Keratinocyte (primary cell): ENCODE measurements at regions not wholly inside any gene's neighbourhood (a gene's known extent, or its start where the extent isn't known, plus 50 kb on each side); places are given as distances from the start of the nearest gene placed in this dataset.

Experiments used
- DNase-seq: peaks from one replicate; pipeline ENCODE4 v3.0.0-alpha.2; 2011; ENCODE audit warnings: low read depth, missing footprints, low spot score
- FAIRE-seq: peaks from 2 replicates; lab custom pipeline; 2011; peaks lifted over from hg19 to GRCh38; lab: Jason Lieb, UNC
- H2AFZ ChIP-seq: 2 replicates; pipeline ENCODE4 v1.6.0; 2012; ENCODE audit warnings: low read length, control low read depth, inconsistent platforms; ENCODE audit not compliant: control insufficient read depth
- H3K27ac ChIP-seq: 2 replicates; pipeline ENCODE4 v1.5.1; 2011; ENCODE audit warnings: low read length; ENCODE audit not compliant: control insufficient read depth, insufficient read depth
- H3K27me3 ChIP-seq: 3 replicates; pipeline ENCODE4 v1.6.0; 2011; ENCODE audit warnings: low read length; ENCODE audit not compliant: control insufficient read depth, insufficient read depth; ENCODE audit errors: extremely low read depth
- H3K36me3 ChIP-seq, 2 experiments: 2 replicates in 1 of 2; 3 replicates in 1 of 2; pipeline ENCODE4 v1.5.1; 2011; ENCODE audit warnings: low read length in 2 of 2, mild to moderate bottlenecking in 1 of 2; ENCODE audit not compliant: control insufficient read depth in 2 of 2, insufficient read depth in 2 of 2; ENCODE audit errors: extremely low read depth in 1 of 2
- H3K4me1 ChIP-seq: 3 replicates; pipeline ENCODE4 v1.5.1; 2011; ENCODE audit warnings: low read length; ENCODE audit not compliant: control insufficient read depth, insufficient read depth; ENCODE audit errors: extremely low read depth
- H3K4me2 ChIP-seq: 3 replicates; pipeline ENCODE4 v1.6.0; 2011; ENCODE audit warnings: low read depth, low read length; ENCODE audit not compliant: control insufficient read depth, insufficient read depth; ENCODE audit errors: extremely low read depth
- H3K4me3 ChIP-seq, 3 experiments: fragments of 200-600 bp in 1 of 3; sonication (generic) in 1 of 3; 2 replicates in 2 of 3; 3 replicates in 1 of 3; pipeline ENCODE4 v1.5.1; 2011 to 2016; ENCODE audit warnings: low read length in 3 of 3, mild to moderate bottlenecking in 3 of 3, control low read depth in 2 of 3, inconsistent platforms in 1 of 3, low read depth in 1 of 3, mixed read lengths in 1 of 3, mixed run types in 1 of 3, moderate library complexity in 1 of 3; ENCODE audit not compliant: control insufficient read depth in 2 of 3, insufficient read depth in 2 of 3; ENCODE audit errors: extremely low read depth in 1 of 3
- H3K79me2 ChIP-seq: 2 replicates; pipeline ENCODE4 v1.6.0; 2012; ENCODE audit warnings: low read length; ENCODE audit not compliant: control insufficient read depth, insufficient read depth
- H3K9ac ChIP-seq: 3 replicates; pipeline ENCODE4 v1.6.0; 2011; ENCODE audit warnings: low read length; ENCODE audit not compliant: control insufficient read depth, insufficient read depth; ENCODE audit errors: extremely low read depth
- H3K9me1 ChIP-seq: 3 replicates; pipeline ENCODE4 v1.6.0; 2011; ENCODE audit warnings: low read length; ENCODE audit not compliant: control insufficient read depth, insufficient read depth; ENCODE audit errors: extremely low read depth
- H3K9me3 ChIP-seq: 2 replicates; pipeline ENCODE4 v1.5.1; 2012; ENCODE audit warnings: low read depth, low read length; ENCODE audit not compliant: control insufficient read depth
- H4K20me1 ChIP-seq: 3 replicates; pipeline ENCODE4 v1.6.0; 2011; ENCODE audit warnings: low read length; ENCODE audit not compliant: control insufficient read depth, insufficient read depth; ENCODE audit errors: extremely low read depth
- EZH2 ChIP-seq: IDR thresholded peaks from one replicate; pipeline ENCODE4 v1.6.1; 2012; ENCODE audit warnings: inconsistent platforms, mild to moderate bottlenecking, low read length, moderate library complexity
- dilution Hi-C: fragments of 300-500 bp; cut with MboI; formaldehyde crosslinking; loops from one replicate; pipeline ENCODE4 v1.7.0; 2020; ENCODE audit warnings: low sequenced_read_pairs; ENCODE audit not compliant: extremely low pct_ligation_motif_present
- TF ChIP-seq, protein P1 (sequence below), 3 experiments: IDR thresholded peaks in 1 of 3; conservative IDR thresholded peaks in 1 of 3; optimal IDR thresholded peaks in 1 of 3; 2 replicates in 2 of 3; 3 replicates in 1 of 3; pipeline versions ENCODE3 to v1.5.1; 2011; ENCODE audit warnings: low read length in 3 of 3, mild to moderate bottlenecking in 3 of 3, moderate library complexity in 2 of 3, control low read depth in 1 of 3, inconsistent platforms in 1 of 3; ENCODE audit not compliant: insufficient read depth in 2 of 3; ENCODE audit errors: extremely low read depth in 1 of 3

GRCh38 chr1:244318512-244318911 is 133.2 kb downstream of the ADSS2 start:
- Histone ChIP-seq H4K20me1 (no peaks in the 10 kb centered on the region), H3K4me3 (no peak overlapping the region), H3K36me3 (no peaks in the 10 kb centered on the region), H2AFZ (no peak overlapping the region), H3K9ac (no peak overlapping the region), H3K27ac (no peak overlapping the region), H3K9me1 (no peaks in the 10 kb centered on the region), H3K27me3 (no peaks in the 10 kb centered on the region), H3K4me1 (peaks cover 23% of the 10 kb centered on the region), H3K4me2 (no peak overlapping the region), H3K79me2 (no peaks in the 10 kb centered on the region), H3K9me3 (no peaks in the 10 kb centered on the region)
- dilution Hi-C loops = no loop called here
- DNase-seq = no peak
- TF ChIP-seq, protein P1, sequence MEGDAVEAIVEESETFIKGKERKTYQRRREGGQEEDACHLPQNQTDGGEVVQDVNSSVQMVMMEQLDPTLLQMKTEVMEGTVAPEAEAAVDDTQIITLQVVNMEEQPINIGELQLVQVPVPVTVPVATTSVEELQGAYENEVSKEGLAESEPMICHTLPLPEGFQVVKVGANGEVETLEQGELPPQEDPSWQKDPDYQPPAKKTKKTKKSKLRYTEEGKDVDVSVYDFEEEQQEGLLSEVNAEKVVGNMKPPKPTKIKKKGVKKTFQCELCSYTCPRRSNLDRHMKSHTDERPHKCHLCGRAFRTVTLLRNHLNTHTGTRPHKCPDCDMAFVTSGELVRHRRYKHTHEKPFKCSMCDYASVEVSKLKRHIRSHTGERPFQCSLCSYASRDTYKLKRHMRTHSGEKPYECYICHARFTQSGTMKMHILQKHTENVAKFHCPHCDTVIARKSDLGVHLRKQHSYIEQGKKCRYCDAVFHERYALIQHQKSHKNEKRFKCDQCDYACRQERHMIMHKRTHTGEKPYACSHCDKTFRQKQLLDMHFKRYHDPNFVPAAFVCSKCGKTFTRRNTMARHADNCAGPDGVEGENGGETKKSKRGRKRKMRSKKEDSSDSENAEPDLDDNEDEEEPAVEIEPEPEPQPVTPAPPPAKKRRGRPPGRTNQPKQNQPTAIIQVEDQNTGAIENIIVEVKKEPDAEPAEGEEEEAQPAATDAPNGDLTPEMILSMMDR (optimal IDR thresholded peaks at IDR 0.05 in 1 of 3, IDR thresholded peaks at IDR 0.05 in 1 of 3, conservative IDR thresholded peaks at IDR 0.05 in 1 of 3; ENCODE audit: extremely low read depth in 1 of 3, insufficient read depth in 2 of 3, low read length in 3 of 3) = no peak
- no peak for TF ChIP-seq EZH2
- no peak for FAIRE-seq

DNA sequence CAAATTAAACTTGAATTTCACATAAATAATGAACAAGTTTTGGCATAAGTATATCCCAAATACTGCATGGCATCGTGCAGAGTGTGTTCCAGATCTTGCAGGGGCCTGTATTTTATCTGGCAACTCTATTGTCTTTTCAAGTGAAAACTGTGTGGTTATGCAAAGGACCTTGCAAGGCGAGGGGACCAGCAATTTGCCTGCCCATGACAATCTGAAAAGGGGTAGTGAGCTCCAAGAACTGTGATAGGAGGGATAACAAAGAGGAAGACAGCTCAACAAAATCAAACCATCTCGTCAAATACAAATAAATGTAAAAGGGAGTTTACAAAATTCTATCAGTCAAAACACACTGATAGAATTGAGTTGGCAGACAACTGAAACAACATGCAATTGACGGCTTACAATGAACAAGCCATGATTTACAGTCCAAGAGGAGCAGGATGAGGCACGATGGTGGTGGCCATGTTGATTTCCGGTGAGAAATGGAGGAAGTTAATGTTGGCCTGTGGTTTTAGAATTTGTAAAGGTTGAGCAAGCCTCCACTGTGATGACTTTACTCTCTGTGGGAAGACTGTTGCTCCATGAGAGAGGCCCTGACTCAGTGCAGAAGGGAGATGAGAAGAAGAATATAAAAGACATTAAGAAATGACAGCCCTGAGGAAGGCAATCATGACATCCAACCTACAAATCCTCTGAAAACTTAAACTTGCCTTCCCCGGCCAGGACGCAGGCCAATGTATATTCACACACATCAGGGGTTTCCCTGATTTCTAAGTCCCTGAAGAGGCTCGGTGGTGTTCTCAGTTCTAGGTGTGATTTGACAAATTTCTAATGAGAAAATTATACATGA is 132.2 kb downstream of the ADSS2 start:
- FAIRE-seq (peak; percentile 60), DNase-seq (no peak)
- H3K4me3 ChIP-seq = no peak overlapping the region
- peaks cover 24% of the 10 kb centered on the region for H3K4me1 ChIP-seq
- no peak for TF ChIP-seq EZH2
- TF ChIP-seq, protein P1 (optimal IDR thresholded peaks at IDR 0.05 in 1 of 3, IDR thresholded peaks at IDR 0.05 in 1 of 3, conservative IDR thresholded peaks at IDR 0.05 in 1 of 3; ENCODE audit: extremely low read depth in 1 of 3, insufficient read depth in 2 of 3, low read length in 3 of 3) = no peak
- H3K36me3 ChIP-seq = no peaks in the 10 kb centered on the region
- H3K9me1 ChIP-seq = no peaks in the 10 kb centered on the region
- dilution Hi-C loops = no loop called here
- no peaks in the 10 kb centered on the region for H3K79me2 ChIP-seq
- H3K4me2 ChIP-seq = peak overlapping the region; percentile 9
- H3K27me3 ChIP-seq = no peaks in the 10 kb centered on the region
- H2AFZ ChIP-seq = peak overlapping the region; percentile 98
- H4K20me1 ChIP-seq = no peaks in the 10 kb centered on the region
- peak overlapping the region; percentile 45 for H3K27ac ChIP-seq
- no peaks in the 10 kb centered on the region for H3K9me3 ChIP-seq
- H3K9ac ChIP-seq = no peak overlapping the region
